Sciatic nerve (tissue), 2 donors: ENCODE measurements at regions not wholly inside any gene's neighbourhood (a gene's known extent, or its start where the extent isn't known, plus 50 kb on each side); places are given as distances from the start of the nearest gene placed in this dataset.

Experiments
- ATAC-seq: fragments of 200-7000 bp; cut with Tn5 transposase; one replicate; pipeline ENCODE4 v1.9.1; 2020; ENCODE audit warnings: mild to moderate bottlenecking, moderate library complexity
- DNase-seq: peaks from one replicate; pipeline ENCODE4 v3.0.0-alpha.2; 2020; ENCODE audit warnings: low spot score
- intact Hi-C: fragments of 100-400 bp; cut with DNase I; formaldehyde crosslinking; loops from one replicate; pipeline ENCODE4 v1.14.2; 2022
- donor health status: DM: no; HTN: no; CAD: no.
- donor health status: DM: no; HTN: no; CAD: no.

DNA sequence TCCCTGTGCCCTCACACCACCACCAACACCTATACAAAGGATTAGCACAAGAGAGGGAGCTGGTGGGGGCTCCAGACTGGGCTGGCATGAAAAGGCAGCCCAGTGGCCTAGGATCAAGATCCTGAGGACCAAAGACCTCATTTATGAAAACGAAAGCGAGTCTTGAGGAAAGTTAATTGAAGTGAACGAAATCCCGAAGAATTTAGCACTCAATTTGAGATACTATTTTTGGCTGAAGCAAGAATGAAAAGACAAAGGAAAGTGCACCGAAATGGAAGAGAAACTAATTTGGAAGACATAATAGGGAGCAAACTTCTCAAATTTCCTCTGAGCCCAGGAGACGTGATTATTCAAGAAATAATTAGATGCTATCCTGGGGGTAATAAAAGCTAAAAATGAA is 68.7 kb upstream of the SLC6A11 start:
- intact Hi-C loops: no loop called here
- no peak for ATAC-seq
- no peak for DNase-seq

- no peak for DNase-seq
- ATAC-seq: no peak
- intact Hi-C loops: no loop called here
Observed at GRCh38 chr3:10748040-10748439, 68.0 kb upstream of the SLC6A11 start.

GRCh38 chr3:10753964-10754363 is 62.1 kb upstream of the SLC6A11 start:
- intact Hi-C loops: no loop called here
- DNase-seq: no peak
- ATAC-seq: peak; percentile 53

DNA sequence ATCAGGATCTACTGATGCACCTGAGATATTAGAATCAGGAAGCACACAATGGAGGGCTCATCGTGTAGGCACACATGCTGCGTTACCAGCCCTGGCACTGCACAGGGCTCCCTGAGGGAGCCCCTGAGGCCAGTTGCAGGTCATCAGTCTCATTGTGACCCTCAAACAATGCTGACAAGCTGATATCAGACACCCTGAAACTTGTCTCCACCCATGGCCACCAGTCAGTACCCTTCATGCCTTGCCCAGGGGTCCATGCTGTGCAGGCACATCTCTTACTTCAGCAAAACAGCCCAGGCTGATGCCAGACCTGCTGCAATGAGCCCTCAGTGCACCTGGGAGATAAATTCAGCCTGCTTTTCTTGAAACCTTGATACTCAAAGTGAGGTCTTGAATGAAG is 59.5 kb upstream of the SLC6A11 start:
- DNase-seq (no peak), ATAC-seq (no peak)
- intact Hi-C loops: no loop called here

DNA sequence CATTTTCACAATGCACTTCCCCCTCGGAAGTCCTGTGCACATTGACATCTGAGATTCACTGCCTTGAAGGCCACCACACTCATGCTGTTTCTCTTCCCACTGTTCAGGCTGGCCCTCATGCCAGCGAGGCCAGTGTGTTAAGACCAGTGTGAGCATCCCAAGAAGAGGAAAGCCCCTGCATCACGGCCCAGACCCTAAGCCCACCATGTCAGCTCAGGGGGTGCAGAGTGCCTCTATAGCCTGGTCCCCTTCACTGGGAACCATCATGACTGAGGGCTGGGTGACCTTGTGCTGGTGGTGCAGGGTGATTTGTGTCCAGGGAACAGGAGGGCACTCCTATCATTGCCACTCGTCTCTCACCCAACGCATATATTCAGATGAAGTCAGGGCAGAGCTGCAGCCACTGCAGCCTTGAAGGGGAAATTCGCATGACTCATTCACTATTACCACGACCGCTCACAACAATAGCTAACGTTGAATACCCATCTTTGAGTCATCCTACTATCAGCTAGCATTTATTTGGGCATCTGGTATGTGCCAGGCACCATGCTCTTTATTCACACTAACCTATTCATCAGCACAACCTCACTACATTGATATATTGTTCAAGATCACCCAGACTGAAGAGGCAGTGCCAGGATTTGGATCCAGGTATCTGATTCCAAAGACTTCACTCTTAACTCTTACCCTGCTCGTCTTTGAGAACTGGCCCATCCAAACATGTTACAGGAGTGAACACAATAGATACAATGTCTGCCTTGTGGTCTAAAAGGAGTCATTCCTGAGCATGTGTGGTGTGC is 58.8 kb upstream of the SLC6A11 start:
- intact Hi-C loops: no loop called here
- peak; percentile 28 for DNase-seq
- ATAC-seq: no peak

DNA sequence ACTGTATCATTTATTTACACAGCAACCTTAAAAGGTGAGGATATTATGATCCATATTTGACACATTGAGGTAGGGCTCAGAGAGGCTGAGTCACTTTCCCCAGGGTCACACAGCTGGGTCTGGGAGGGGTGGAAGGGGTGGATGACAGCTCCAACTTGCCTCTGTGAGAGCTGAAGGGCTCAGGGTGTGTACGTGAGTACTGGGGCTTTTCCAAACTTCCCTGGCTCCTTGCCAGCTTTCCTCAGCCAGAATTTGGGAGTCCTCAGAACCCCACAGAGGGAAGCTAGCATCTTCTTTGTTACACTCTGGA is 58.3 kb upstream of the SLC6A11 start:
- no peak for ATAC-seq
- peak; percentile 42 for DNase-seq
- intact Hi-C loops: no loop called here

DNA sequence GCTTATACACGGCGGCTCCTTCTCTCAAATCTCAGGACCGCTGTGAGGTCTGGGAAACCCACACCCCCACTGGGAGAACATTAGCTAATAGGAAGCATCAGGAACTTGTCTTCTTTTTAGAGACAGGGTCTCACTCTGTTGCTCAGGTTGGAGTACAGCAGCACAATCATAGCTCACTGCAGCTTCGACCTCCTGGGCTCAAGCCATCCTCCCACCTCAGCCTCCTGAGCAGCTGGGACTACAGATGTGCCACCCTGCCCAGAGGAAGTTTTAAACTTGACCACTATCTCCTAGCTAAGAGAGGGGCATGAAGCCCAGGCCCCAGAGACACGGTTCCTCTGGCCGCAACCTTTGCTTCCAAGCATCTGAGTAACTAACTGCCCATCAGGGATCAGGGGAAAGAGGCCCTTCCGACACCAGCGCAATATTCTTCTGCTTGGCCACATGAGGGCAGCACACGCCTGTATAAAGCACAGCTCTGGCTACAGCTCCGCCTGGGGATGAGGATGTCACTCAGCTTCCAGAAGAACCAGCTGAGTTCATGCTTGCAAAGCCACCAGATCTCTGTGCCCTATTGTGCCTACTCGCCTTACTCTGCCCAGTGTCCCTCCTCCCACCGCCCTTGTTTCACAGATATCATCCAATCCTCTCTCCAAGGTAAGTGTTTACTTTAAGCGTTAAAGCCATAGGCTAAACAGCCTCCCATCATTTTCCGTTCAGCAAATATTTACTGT is 57.6 kb upstream of the SLC6A11 start:
- peak; percentile 91 for ATAC-seq
- intact Hi-C loops: no loop called here
- peak; percentile 66 for DNase-seq

DNA sequence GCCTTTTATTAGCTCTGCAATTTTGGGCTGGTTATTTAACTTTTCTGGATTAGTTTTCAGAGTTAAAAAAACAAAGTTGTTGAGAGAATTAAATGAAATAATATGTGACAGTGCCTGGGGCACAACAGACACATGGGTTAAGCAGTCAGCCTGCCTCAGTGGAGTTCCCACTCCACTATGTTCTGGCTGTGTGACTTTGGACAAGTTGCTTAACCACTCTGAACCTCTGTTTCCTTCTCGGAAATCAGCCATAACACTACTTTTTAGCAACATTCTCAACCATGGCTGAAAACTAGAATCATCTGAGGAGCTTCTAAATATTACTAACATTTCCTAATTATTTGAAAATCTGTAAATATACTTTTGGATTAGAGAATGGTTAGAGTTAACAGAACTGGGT is 56.5 kb upstream of the SLC6A11 start:
- intact Hi-C loops: no loop called here
- no peak for ATAC-seq

DNA sequence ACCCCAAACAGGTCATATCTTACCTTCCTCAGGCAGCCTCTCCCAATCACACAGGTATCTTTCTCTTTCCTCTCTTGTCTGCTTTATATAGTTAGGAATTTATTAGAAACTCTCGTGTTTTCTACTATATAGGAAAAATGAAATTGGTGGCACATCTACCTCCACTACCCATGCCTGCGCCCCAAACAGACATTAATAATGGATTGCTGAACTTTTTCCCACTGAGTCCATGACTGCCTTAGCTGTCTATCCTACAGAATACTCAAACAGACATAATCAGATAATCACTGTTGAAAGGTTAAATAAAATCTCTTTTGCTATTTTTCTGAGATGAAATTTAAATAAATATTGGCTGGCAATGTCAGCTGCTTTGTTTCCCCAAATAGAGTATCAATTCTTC is 55.8 kb upstream of the SLC6A11 start:
- no peak for ATAC-seq
- intact Hi-C loops: loop anchor here (10.0 kb wide), 1 partner anchor 295 kb away; no protein-coding TSS in a partner anchor
- DNase-seq: no peak

More for the DNA sequence above, 56.5 kb upstream of the SLC6A11 start:
- no peak for DNase-seq

DNA sequence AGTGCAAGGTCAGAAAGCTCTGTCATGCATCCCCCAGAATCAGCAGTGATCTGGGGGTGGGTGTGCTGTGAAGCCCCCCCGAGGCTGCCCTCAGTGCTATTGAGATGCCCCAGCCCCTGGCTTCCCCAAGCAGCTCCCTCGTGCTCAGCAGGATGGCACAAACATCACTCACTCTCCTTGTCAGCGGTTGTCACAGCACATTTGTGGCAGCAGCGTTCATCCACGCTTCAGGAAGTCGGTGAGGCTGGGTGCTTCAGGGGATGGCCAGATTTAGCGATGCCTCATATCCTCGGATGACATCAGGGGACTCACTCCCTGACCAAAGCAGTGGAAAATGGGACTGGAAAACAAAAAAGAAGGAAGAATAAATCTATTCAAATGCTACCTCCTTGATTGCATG is 54.4 kb upstream of the SLC6A11 start:
- intact Hi-C loops: loop anchor here (10.0 kb wide), 1 partner anchor 293 kb away; no protein-coding TSS in a partner anchor
- ATAC-seq (no peak), DNase-seq (no peak)

DNA sequence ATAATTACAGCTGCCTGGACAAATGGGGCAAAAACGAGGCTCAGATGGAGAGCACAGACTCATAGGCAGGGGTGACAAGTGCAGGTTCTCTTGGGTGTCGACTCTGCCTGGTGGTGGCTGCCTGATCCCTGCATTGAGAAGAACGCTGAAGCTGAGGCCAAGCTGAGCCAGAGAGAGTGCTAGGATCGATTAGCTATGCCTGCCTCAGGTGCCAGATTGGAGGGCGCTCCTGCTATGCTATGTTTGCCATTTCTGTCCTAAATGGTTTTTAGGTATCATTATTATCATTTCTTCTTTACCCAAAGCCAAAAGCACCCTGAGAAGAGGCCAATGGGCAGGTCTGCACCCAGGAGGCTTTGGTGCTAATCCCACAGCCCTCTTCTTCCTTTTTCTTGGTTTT is 53.9 kb upstream of the SLC6A11 start:
- intact Hi-C loops: loop anchor here (10.0 kb wide), 1 partner anchor 293 kb away; no protein-coding TSS in a partner anchor
- DNase-seq: no peak
- ATAC-seq: no peak

GRCh38 chr3:10762611-10763247 is 53.3 kb upstream of the SLC6A11 start:
- ATAC-seq (no peak), DNase-seq (no peak)
- intact Hi-C loops: loop anchor here (10.0 kb wide), 1 partner anchor 292 kb away; no protein-coding TSS in a partner anchor

DNA sequence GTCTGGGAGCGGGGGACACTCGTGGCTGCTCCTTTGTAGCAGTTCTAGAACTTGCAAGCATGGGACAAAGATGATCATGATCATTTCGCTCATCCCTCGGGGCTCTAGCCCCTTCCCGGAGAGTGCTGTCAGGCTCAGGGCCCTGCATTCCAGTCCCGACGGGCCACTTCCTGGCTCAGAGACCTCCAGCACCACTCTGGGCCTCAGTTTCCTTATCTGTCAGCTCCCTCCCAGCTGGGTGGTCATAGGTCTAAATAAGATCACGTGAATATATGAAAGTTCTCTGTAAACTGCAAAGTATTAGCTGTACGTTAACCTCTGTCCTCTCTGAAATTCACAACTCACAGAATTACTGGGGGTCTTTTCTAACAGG is 52.8 kb upstream of the SLC6A11 start:
- ATAC-seq (no peak), DNase-seq (no peak)
- intact Hi-C loops: loop anchor here (10.0 kb wide), 1 partner anchor 292 kb away; no protein-coding TSS in a partner anchor

DNA sequence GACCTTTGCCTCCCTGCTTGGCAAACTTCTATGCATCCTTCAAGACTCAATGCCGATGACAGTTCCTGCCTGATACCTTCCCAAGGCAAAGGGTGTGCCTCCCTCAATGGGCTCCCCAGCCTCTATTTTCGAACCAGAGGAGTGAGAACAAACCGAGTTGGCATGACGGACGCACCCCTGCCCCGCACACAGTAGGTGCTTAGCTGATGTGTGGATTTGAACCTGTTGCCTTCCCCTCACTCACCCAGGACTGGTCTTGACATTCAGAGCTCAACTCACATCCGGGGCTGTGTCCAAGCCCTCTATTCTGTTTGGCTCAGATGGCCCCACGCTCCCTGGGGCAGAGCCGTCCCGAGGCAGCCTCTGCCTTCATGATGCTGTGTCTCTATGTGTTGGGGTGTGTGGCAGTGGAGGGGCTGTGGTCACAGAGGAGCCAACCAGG is 52.2 kb upstream of the SLC6A11 start:
- DNase-seq: no peak
- intact Hi-C loops: loop anchor here (10.0 kb wide), 1 partner anchor 291 kb away; no protein-coding TSS in a partner anchor
- no peak for ATAC-seq

GRCh38 chr3:10764259-10765051 is 51.6 kb upstream of the SLC6A11 start:
- intact Hi-C loops: loop anchor here (10.0 kb wide), 1 partner anchor 290 kb away; no protein-coding TSS in a partner anchor
- DNase-seq: no peak

DNA sequence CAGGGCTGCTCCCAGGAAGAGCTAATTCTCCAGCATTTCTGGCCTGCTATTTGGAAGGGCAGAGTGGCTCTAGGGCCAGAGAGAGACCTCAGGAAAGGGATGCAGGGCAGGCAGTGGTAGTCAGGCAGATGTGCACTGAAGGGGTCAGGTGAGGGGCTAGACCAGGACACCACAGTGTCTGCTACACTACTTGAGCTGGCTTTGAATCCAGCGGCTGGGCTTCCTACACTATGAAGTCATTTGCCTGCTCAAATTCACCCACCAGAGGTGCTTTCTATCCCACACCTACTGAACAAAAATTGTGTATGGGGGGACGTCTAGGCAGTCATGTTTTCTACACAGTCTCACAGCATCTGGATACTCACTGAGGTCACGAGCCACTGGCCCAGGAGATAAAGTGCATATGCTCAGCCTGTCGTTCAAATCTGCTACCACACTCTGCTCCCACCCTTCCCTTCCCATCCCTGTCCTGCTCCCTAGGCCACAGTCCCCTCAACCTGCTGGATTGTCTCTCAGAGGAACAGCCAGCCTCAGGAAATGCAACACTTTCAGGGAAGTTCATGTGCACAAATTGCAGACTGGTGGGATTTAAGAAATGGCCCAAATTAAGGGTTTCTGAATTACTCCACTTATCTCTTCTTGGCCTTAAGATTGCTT is 49.9 kb upstream of the SLC6A11 start:
- no peak for DNase-seq
- ATAC-seq: no peak
- intact Hi-C loops: loop anchor here (10.0 kb wide), 1 partner anchor 289 kb away; no protein-coding TSS in a partner anchor

More at GRCh38 chr3:10764259-10765051, 51.6 kb upstream of the SLC6A11 start:
- ATAC-seq: no peak
